ENCODE measurements at regions not wholly inside any gene's neighbourhood (a gene's known extent, or its start where the extent isn't known, plus 50 kb on each side); places are given as distances from the start of the nearest gene placed in this dataset.

DNA sequence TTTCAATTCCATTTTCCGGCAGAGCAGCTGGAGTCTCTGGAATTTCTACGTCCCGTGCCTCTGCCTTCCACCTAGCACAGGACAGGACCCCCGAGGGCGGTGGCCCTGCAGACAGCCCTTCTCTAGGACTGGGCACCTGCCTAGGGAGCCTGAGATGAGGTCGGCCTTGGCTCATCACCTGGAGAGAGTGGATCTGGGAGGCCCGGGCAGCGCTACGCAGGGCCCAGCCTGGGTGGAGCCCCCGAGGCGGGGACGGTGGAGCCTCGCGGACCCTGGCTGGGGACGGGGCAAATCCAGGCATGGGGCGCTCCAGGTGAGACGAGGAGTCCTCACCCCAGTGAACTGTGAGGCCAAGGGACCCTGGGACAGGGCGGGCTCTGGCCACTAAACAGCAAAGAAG lies 114.5 kb downstream of the MTRR start:
- H3K9me3 ChIP-seq: no peaks in the 10 kb centered on the region
- 91 to 92% methylated on average over 18 of the region's 18 CpGs for WGBS, 2 donors

DNA sequence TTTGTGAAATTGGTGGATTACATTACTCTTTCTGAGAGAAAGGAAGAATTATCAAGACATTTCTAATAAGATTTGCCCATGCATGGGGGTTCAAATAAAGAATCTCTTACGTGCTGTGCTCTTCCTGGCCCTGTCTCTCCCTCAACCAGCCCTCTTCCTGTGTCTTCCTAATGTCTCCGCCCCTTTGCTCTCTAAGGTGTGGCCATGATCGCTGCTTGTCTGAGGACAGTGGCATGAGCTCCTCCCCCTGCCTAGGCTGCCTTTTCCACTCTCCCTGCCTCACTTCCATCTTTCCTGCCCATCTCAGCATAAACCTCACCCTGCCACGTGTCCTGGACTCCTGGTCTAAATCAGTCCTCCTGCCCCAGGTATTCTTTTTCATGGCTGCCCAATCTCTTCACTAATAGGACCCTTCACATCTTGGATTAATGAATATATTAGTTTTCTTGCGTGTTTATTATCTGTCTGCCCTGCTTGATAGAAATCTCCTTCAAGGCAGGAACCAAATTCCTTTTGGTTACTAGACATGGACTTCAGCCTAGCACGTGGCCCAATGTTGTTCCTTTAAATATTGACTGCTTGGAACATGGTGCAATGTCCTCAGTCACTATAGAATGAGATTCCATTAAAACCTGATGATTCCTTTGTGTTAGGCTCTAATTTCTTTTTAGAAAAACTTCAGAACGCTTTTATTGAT lies 122.3 kb downstream of the MTRR start:
- TF ChIP-seq, protein P1, sequence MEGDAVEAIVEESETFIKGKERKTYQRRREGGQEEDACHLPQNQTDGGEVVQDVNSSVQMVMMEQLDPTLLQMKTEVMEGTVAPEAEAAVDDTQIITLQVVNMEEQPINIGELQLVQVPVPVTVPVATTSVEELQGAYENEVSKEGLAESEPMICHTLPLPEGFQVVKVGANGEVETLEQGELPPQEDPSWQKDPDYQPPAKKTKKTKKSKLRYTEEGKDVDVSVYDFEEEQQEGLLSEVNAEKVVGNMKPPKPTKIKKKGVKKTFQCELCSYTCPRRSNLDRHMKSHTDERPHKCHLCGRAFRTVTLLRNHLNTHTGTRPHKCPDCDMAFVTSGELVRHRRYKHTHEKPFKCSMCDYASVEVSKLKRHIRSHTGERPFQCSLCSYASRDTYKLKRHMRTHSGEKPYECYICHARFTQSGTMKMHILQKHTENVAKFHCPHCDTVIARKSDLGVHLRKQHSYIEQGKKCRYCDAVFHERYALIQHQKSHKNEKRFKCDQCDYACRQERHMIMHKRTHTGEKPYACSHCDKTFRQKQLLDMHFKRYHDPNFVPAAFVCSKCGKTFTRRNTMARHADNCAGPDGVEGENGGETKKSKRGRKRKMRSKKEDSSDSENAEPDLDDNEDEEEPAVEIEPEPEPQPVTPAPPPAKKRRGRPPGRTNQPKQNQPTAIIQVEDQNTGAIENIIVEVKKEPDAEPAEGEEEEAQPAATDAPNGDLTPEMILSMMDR (IDR thresholded peaks at IDR 0.05): no peak
- DNase-seq (no peak), ATAC-seq (no peak)
- intact Hi-C loops (cut with DNase I): no loop called here
- no peaks in the 10 kb centered on the region for H3K4me1 ChIP-seq
- no peaks in the 10 kb centered on the region for H3K36me3 ChIP-seq
- H3K9me3 ChIP-seq: no peaks in the 10 kb centered on the region
- no peaks in the 10 kb centered on the region for H3K27me3 ChIP-seq
- H3K27ac ChIP-seq: no peak overlapping the region
- no peak overlapping the region for H3K4me3 ChIP-seq
- 66 to 70% methylated on average over 7 of the region's 7 CpGs for WGBS, 2 donors

More for the DNA sequence above, 114.5 kb downstream of the MTRR start:
- DNase-seq: no peak
- TF ChIP-seq, protein P1 (IDR thresholded peaks at IDR 0.05): no peak
- ATAC-seq: no peak
- Histone ChIP-seq H3K4me1 (no peaks in the 10 kb centered on the region), H3K36me3 (no peaks in the 10 kb centered on the region), H3K27me3 (no peaks in the 10 kb centered on the region), H3K27ac (no peak overlapping the region), H3K4me3 (no peak overlapping the region)
- intact Hi-C loops (cut with DNase I): no loop called here

DNA sequence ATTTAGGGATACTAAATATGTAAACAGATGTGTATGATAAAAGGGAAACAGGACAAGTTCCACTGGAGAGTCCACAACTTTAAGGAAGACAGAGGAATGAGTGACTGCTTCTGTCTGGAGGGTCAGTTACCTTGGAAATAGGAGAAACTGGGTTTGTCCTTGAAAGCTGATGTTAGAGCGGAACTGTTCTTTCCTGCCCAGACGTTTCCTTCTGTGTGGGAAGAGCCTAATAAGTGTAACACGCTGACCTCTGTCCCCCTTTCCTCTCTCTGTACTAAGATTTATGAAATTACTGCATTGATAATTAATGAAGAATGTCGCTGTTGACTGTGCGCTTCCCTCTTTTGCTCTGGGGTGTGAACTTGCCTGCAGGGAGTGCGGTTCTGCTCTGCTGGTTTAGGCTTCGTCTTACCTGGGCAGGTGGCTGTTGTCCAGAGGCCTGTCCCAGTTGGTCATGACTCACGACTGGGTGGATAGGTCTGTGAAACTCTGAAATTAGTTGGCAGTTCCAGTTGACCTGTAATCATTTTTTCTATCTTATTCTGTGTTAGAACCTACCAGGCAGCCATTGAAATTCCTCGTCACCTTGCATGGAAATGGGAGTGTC lies 126.8 kb downstream of the MTRR start:
- TF ChIP-seq, protein P1 (IDR thresholded peaks at IDR 0.05): no peak
- intact Hi-C loops (cut with DNase I): no loop called here
- DNase-seq (no peak), ATAC-seq (no peak)
- Histone ChIP-seq H3K27me3 (no peaks in the 10 kb centered on the region), H3K36me3 (no peaks in the 10 kb centered on the region), H3K9me3 (peaks cover 0 to 11% (median 0%) of the 10 kb centered on the region in 11 donors), H3K4me3 (no peak overlapping the region), H3K4me1 (no peaks in the 10 kb centered on the region), H3K27ac (no peak overlapping the region)
- 78 to 80% methylated on average over 9 of the region's 9 CpGs for WGBS, 2 donors

DNA sequence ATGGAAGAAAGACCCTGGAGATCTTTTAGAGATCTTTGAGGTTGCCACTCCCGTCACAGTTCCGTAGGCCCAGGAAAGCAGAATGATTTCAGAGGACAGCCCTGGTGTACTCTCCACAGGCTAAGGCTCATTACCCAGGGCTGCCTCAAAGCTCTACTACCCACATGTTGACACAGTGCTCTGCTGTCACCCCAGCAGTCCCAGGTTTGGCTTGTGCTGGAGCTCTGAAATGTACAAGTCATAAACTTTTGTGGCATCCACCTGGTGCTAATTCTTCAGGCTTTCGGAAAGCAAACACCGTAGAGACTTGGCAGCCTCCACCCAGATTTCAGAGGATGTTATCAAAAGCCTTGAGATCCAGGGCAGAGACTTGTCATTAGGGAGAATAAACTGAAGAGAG lies 136.5 kb downstream of the MTRR start:
- TF ChIP-seq, protein P1 (IDR thresholded peaks at IDR 0.05): no peak
- no peaks in the 10 kb centered on the region for H3K36me3 ChIP-seq
- ATAC-seq: no peak
- H3K4me1 ChIP-seq: no peaks in the 10 kb centered on the region
- 95 to 97% methylated on average over 4 of the region's 4 CpGs for WGBS, 2 donors
- H3K27ac ChIP-seq: no peak overlapping the region
- no peaks in the 10 kb centered on the region for H3K27me3 ChIP-seq
- intact Hi-C loops (cut with DNase I): no loop called here
- no peak overlapping the region for H3K4me3 ChIP-seq
- peaks cover 0 to 34% (median 6%) of the 10 kb centered on the region in 11 donors for H3K9me3 ChIP-seq
- DNase-seq: no peak

Measured in heart right ventricle (tissue), 16 donors.